DMS114 treated with DMSO at 0.1 percent for 48 hours (cell line): ENCODE measurements at regions not wholly inside any gene's neighbourhood (a gene's known extent, or its start where the extent isn't known, plus 50 kb on each side); places are given as distances from the start of the nearest gene placed in this dataset.
"Not testable (repeated sequence)": the region's sequence is repeated elsewhere in the genome, so short reads cannot be mapped to it uniquely, and the experiment has no call there.

Experiments
- DNase-seq: peaks from one replicate; lab custom pipeline; 2025; ENCODE audit not compliant: unreplicated experiment; lab: John Stamatoyannopoulos, UW

GRCh38 chr15:69928890-69929289 is 168.8 kb downstream of the TLE3 start:
- not testable (repeated sequence) for DNase-seq

- no peak for DNase-seq
Measured at GRCh38 chr15:69929905-69930630, 167.6 kb downstream of the TLE3 start.

- DNase-seq: no peak
Measured at GRCh38 chr15:69930754-69931153, 167.0 kb downstream of the TLE3 start.

- DNase-seq: no peak
Measured at GRCh38 chr15:69931156-69931555, 166.6 kb downstream of the TLE3 start.

GRCh38 chr15:69934607-69935006 is 163.1 kb downstream of the TLE3 start:
- DNase-seq: no peak

- no peak for DNase-seq
Measured at GRCh38 chr15:69939513-69940440, 157.9 kb downstream of the TLE3 start.

GRCh38 chr15:69940441-69941300 is 157.0 kb downstream of the TLE3 start:
- DNase-seq: no peak

GRCh38 chr15:69941301-69941605 is 156.5 kb downstream of the TLE3 start:
- DNase-seq: no peak

GRCh38 chr15:69941706-69942495 is 155.8 kb downstream of the TLE3 start:
- no peak for DNase-seq

GRCh38 chr15:69943637-69944036 is 154.1 kb downstream of the TLE3 start:
- no peak for DNase-seq

- no peak for DNase-seq
Measured at GRCh38 chr15:69945729-69946128, 152.0 kb downstream of the TLE3 start.

- no peak for DNase-seq
Measured at GRCh38 chr15:69946870-69947269, 150.8 kb downstream of the TLE3 start.

GRCh38 chr15:69947394-69947793 is 150.3 kb downstream of the TLE3 start:
- DNase-seq: no peak

- no peak for DNase-seq
Measured at GRCh38 chr15:69949485-69949884, 148.2 kb downstream of the TLE3 start.

- DNase-seq: no peak
Measured at GRCh38 chr15:69951256-69951897, 146.3 kb downstream of the TLE3 start.

GRCh38 chr15:69951898-69952555 is 145.7 kb downstream of the TLE3 start:
- DNase-seq: no peak

- no peak for DNase-seq
Measured at GRCh38 chr15:69953051-69953450, 144.7 kb downstream of the TLE3 start.

GRCh38 chr15:69953816-69954215 is 143.9 kb downstream of the TLE3 start:
- DNase-seq: no peak

GRCh38 chr15:69954666-69955065 is 143.1 kb downstream of the TLE3 start:
- no peak for DNase-seq
